ENCODE measurements at regions not wholly inside any gene's neighbourhood (a gene's known extent, or its start where the extent isn't known, plus 50 kb on each side); places are given as distances from the start of the nearest gene placed in this dataset.
A peak's percentile ranks its signal among the peaks of the same experiment; 100 is the strongest.
"Not testable (repeated sequence)": the region's sequence is repeated elsewhere in the genome, so short reads cannot be mapped to it uniquely, and the experiment has no call there.

DNA sequence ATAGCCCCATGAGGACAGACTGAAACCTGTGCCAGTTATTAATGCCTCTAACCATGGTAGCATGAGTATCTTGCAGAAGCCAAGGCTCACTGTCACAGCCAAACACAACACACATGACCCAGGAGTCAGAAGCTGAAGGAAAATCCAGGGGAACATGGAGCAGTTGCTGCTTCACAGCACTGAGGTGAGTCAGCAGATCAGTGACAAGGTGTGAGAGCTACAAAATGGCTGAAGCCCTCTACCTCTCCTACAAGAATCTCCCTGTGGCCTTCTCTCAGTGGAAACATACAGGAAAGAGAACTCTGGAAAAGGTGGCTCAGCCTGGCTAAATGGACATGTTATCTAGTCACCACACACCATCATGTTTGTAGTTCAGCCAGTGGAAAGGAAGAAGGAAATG is 93.5 kb downstream of the NAB1 start:
- DNase-seq: no peak
- no peak for ATAC-seq

DNA sequence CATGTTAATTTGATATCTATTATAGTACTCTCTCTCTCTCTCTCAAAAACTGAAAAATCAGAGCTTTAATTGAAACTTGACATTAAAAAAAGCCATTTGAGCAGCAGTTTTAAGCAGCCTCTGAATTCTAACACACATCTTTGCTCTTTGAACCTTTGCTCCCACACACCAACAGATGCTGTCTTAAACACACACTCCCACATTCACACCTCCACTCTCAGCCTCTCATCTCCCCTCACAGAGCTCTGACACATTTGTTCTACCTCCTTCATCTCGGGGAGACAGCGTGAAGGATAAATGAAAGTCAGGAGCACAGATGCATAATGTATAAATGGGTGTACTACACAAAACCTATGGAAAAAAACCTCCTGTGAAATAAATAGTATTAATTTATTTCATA is 95.2 kb downstream of the NAB1 start:
- DNase-seq (no peak), ATAC-seq (peak; percentile 68)

DNA sequence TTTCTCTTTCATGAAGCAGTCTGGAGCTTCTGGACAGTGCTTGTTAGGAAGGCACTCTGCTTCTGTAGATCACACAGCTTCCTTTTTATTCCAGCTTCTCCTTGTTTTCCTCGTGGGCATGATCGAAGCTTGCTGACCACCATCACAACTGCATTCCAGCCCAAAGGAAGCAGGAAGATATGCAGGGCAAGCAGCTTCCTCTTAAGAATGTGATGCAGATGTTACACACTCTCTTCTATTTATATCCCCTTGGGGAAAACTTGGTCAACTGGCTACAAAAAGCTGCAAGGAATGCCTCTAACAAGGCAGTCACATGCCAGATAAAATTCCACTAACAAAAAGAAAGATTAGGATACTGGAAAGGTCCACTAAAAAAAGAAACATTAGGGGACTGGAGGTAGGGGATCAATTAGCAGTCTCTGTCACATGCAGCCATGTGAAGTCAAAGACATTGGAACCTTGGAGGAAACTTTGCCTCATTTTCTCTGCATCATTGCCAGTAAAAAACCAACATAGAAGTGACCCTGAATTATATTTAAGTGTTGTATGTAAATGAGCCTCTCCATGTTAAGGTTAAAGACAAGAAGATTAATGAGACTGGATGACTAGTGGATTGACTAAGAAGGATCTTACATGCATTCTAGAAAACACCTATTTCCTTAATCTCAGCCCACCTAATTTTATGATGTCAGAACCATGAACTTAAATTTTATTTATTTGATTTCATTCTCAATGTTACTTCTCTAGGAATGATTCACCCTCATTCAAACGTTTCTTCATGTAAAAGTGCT is 98.3 kb downstream of the NAB1 start:
- peak; percentile 40 for ATAC-seq
- no peak for DNase-seq

DNA sequence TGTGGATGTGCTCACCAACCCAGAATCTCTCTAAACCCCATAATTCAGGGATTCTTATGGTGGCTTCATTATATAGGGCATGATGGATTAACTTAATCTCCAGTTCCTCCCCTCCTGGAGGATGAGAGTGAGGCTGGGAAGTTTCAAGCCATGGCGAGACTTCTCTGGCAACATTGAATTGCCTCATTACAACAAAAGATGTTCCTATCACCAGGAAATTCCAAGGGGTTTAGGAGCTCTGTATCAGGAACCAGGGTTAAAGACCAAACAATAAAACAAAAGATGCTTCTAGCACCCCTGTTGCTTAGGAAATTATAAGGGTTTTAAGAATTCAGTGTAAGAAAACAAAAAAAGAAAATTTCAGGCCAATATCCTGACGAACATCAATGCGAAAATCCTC is 100.1 kb downstream of the NAB1 start:
- DNase-seq (no peak), ATAC-seq (no peak)

DNA sequence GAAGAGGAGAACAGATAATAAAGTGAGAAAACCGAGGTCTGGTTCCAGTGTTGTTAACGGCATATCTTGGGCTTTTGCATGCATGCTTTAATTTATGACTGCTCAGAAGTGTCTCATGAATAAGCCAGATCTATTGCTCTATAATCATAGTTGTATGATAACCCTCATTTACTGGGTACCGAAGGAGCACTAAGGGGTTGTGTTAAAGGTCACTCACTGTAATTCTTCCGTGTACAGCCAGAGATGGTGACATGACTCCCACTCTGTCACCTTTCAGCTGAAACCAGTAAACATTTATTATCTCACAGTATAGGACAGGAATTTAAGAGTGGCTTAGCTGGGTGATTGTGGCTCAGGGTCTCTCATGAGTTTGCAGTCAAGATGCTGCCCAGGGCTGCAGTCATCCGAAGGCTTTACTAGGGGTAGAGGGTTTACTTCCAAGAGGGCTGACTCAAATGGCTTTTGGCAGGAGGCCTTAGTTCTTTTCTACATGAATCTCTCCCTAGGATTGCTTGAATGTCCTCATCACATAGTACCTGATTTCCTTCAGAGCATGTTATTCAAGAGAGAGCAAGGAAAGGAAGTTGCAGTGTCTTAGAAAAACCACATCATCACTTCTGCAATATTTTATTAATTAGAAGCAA is 107.0 kb downstream of the NAB1 start:
- no peak for DNase-seq

DNA sequence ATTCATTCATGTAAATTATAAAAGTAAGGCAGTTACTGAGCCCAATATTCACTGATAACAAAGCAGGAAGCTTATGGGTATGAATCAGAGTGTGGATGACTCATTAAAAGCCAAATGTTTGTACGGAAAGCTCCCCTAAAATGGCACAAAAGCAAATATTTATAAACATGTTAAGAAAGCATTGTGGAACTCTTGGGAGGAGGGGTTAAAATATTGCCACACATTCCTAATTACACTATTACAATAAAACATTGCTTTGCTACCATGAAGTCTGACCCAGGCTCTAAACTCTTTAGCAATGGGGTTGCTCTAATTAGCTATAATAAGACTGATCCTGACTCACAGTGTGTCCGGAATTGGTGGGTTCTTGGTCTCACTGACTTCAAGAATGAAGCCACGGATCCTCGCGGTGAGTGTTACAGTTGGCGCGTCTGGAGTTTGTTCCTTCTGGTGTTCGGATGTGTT is 110.9 kb downstream of the NAB1 start:
- ATAC-seq (no peak), DNase-seq (no peak)

More for the DNA sequence above, 107.0 kb downstream of the NAB1 start:
- peak; percentile 69 for ATAC-seq

DNA sequence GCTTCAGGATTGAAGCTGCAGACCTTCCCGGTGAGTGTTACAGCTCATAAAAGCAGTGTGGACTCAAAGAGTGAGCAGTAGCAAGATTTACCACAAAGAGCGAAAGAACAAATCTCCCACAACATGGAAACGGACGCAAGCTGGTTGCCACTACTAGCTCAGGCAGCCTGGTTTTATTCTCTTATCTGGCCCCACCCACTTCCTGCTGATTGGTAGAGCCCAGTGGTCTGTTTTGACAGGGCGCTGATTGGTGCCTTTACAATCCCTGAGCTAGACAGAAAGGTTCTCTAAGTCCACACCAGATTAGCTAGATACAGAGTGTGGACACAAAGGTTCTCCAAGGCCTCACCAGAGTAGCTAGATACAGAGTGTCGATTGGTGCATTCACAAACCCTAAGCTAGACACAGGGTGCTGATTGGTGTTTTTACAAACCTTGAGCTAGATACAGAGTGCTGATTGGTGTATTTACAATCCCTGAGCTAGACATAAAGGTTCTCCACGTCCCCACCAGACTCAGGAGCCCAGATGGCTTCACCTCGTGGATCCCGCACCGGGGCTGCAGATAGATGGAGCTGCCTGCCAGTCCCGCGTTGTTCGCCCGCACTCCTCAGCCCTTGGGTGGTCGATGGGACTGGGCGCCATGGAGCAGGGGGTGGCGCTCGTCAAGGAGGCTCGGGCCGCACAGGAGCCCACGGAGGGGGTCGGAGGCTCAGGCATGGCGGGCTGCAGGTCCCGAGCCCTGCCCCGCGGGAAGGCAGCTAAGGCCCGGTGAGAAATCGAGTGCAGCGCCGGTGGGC is 111.7 kb downstream of the NAB1 start:
- ATAC-seq, DNase-seq: not testable (repeated sequence)

DNA sequence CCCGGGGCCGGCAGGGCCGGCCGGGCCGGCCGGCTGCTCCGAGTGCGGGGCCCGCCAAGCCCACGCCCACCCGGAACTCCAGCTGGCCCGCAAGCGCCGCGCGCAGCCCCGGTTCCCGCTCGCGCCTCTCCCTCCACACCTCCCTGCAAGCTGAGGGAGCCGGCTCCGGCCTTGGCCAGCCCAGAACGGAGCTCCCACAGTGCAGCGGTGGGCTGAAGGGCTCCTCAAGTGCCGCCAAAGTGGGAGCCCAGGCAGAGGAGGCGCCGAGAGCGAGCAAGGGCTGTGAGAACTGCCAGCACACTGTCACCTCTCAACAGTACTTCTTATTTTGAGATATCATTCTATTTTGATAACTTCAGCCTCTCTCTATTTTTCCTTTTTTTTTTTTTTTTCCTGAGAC is 112.3 kb downstream of the NAB1 start:
- ATAC-seq, DNase-seq: not testable (repeated sequence)

DNA sequence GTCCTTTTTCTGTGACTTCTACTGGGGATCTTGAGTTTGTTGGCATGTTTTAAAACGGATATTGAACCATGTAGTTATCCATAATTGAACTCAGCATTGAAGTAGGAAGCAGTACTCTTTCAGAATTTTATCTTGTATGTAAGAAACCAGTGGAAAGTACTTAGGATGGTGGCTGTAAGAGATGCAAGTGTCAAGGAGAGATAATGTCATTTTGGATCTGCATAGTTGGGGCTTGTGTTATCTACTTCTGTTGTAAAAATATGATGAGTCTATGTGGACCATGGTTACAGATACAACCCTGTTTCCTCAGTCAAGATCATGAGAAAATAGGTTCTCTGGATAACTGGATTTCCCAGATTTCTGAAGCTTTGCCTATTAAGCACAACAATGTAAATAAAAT is 113.7 kb downstream of the NAB1 start:
- DNase-seq (no peak), ATAC-seq (no peak)

DNA sequence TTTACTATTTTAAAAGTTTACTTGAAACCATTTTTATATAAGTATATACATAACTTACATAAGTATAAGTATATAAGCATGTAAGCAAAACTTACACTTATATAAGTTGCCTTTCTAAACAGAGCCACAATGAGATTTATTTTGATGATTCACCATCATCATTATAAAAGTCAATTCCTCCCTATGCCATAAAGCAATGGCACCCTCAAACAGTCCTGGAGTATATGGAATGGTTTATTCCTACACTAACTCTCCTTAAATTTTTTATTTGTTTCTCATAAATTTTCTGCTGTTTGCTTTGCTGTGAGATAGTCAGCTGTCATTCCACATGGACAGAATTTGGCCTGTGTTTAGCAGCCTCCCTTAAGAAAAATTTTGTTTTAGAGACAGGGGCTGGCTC is 114.2 kb downstream of the NAB1 start:
- no peak for DNase-seq
- ATAC-seq: no peak

DNA sequence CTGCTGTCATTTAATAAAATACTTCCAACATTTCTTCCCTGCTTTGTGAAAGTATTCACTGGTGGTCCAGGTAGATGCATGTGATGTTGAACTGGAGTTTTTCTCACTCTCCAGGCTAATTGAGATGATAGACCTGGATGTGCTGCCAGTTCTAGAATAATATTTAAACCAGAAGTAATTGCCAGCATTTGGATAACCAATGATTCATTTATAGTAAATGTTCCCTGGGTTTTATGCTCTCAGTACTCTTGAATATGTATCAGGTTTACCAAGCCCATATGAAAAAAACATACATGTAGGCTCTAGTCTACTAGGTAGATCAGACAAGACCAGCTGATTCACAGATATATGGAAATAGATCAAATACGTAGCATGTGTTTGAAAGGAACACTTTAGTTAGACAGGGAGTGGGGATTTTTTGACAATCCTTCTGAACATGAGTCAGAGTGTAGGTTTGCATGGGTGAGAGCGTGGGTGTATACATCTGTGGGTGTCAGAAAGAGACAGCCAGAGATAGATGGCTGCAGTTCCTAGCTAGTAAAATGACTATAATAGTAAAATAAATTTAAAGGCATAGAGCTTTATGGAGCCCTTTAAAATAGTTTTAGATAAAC is 115.1 kb downstream of the NAB1 start:
- DNase-seq (peak; percentile 21), ATAC-seq (peak; percentile 57)

DNA sequence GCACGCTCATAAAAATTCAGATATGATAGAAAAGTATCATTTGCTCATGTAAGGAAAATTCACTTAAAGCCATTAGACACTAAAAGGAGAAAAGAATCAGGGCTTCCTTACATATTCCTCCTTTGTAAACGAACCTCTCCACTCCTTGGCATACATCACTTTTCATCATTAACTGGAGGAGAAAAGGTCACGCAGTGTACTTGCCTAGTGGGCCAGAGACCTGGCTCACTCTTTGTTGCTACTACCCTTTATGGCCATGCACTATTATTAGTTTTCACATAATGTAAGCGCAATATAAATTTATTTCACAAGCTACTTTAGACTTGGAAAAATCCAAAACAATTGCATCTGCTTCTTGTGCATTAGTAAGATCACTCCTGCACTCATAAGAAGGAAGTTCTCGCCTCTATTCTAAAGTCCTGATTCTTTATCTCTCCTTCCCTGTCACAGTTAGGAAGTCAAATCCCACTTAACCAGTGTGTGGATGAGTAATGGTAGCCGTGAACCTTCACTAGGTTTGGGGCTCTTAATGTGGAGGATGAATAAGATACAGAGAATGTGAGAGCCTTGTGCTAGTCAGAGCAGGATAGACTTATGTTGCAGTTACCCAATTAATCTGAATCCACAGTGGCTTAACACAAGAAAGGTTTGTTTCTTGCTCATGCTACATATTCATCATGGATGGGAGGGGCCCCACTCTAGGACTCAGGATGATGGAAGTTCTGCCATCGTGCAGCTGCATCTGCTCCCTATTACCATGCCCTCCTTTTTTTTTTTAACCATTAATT is 115.0 kb upstream of the GLS start:
- ATAC-seq: peak; percentile 77

DNA sequence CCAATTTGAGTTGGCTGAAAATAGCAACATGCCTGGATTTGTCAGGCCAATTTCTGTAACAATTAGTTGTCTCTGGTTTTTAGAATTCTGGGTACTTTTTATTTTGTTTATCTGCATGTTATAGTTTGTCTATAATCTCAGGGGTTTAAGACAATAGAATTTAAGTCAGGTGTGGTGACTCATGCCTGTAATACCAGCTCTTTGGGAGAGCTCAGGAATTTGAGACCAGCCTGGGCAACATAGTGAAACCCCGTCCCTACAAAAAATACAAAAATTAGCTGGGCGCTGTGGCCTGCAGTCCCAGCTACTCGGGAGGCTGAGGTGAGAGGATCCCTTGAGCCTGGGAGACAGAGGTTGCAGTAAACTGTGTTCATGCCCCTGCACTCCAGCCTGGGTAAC is 114.4 kb upstream of the GLS start:
- DNase-seq: no peak
- ATAC-seq: no peak

More for the DNA sequence above, 115.0 kb upstream of the GLS start:
- DNase-seq: no peak

DNA sequence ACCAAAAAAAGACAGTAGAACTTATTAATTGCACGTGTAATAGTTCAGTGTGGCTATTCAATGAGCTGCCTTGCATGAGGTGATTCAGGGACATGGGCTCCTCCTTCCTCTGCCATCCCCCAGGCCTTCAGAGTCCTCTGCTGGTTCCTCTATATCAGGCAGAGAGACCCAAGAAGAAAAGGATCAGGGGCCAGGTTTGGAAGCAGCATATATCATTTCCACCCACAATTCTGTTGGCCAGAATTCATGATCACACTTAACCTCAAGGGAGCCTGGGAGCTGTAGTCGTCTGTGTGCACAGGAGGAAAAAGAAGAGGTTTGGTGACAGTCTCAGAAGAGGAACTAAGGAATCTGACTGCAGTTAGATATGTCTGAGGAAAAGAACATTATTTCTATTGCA is 114.0 kb upstream of the GLS start:
- DNase-seq (no peak), ATAC-seq (no peak)

DNA sequence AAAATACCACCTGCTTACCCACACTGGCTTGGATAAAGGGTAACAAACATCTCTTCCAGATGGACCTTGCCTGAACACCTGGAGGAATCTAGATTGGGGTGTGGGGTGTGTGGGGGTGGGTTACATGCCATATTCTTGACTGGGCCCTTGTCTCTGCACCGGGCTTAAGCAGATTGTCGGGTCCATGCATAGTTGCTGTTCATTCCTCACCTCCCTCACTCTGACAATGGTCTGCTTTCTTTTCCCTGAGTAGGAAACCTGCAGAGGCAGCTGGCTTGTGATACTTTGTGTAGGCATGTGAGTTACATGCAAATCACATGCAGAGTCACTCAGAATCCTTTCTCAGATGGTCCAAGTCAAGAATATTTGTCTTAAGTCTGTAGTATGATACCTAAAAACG is 112.8 kb upstream of the GLS start:
- ATAC-seq: no peak
- DNase-seq: no peak

DNA sequence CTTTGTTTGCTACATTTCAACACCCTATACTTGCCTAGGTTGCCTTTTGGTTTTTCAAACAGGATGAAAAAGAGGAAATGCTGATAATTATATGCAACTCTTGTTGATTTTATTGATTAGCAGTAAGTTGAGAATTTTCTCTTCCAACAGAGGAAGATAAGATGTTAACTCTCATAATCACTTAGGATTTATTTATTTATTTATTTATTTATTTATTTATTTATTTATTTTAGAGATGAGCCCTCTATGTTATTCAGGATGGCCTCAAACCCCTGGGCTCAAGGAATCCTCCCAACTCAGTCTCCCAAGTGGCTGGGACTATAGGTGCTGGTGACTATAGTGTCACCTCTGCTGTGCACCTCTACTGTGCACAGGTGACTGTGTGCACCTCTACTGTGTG is 111.4 kb upstream of the GLS start:
- ATAC-seq: no peak
- DNase-seq: no peak

DNA sequence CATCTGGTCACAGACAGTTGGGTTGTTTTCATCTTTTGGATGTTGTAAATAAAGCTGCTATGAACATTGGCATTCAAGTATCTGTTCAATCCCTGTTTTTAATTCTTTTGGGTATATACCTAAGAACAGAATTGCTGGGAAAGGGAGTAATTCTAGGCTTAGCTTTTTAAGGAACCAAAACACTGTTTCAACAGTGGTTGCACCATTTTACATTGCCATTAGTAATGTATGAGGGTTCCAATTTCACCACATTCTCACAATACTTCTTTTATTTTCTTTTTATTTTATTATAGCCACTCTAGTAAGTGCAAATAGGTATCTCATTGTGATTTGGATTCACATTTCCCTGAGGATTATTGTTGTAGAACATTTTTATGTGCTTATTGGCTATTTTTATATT is 108.9 kb upstream of the GLS start:
- DNase-seq (no peak), ATAC-seq (no peak)

DNA sequence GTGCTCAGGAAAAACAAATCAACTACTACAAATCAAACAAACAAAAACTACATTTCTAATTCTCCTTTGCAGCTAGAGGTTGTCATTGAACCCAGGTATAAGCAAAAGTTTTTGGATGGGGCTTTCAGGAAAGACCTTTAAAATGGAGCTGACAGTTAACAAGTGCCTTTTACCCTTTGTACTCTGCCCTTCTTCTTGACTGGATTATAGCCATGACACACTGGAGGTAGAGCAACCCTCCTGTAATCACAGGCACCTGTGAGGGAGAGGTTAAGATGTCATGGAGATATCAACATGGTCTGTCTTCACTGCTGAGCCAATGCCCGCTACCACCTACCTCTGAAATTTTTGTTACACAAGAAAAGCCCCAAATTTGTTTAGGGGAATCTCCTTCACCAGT is 100.0 kb upstream of the GLS start:
- DNase-seq (no peak), ATAC-seq (no peak)

DNA sequence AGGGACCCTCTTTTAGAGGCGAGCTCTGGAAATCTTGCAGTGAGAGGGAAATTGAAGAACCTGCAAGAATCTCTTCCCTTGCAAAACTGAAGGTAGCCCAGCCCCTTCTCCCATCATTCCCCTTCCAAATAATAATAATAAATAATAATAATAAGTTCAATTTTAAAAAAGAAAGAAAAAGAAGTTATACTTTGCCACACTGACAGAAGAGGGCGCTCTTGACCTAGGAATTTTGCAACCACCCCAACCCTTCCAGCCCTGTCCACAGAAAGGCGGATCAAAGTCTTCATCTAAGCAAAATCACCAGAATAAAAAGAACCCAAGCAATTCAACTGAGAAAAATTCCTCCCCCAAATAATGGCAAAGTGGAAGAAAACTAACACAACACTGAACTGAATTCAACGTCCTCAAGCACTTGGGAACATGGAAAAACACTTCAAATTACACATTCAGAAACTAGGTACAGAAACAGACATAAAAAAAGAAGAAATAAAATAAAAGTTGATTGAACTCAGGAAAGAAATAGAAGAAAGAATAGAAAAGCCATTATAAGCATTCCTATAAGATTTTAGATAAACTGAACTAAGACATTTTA is 98.9 kb upstream of the GLS start:
- ATAC-seq (no peak), DNase-seq (peak; percentile 64)

DNA sequence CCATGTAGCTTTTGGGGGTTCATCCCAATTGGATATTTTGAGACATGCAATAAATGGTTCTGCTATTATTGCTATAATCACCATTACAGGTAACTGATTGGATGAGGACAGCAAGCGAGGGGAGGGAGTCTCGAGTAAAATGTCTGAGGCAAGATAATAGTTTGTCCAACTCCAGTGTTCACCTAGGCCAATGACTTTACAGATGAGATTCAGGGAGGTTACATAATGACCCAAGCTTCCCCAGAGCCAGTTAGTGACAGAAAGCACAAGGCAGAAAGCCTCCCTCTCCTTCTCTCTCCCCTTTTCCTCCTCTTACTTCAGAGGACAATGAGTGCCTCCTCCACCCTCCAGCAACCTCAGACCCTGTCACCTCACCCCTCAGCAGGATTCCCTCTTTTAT is 98.4 kb upstream of the GLS start:
- ATAC-seq (no peak), DNase-seq (no peak)

DNA sequence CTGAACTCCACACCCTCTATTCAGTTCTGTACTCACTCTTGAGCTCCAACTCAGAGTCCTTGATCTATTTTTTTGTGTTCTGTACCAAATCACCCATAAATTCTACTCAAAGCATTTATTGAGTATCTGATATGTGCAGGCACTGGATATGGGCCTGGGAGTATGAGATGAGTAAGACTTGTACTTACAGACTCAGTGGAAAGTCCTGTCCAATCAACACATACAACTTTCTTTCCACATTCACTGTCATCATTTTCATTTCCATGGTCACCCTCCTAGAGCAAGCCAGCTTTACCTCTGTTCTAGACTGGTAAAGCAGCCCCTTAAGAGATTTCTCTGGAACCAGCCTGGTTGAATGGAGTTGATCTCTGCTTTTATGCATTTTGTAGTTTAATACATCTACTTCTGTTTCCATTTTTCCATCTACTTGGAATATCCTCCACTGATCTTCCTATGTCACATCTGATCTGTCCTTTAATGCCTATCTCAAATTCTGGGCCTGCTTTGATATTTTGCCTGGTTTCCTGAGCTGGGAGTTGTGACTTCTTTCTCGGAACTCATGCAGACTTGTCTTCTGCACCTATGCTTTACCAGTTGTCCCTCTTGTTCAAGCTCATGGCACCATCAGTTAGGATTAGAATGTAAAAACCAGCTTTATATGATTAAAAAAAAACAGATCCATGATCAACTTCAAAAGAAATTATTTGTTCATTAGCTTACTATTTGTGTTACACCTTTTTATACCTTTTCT is 96.9 kb upstream of the GLS start:
- no peak for DNase-seq
- ATAC-seq: peak; percentile 55
